Uterus (tissue), 2 donors: ENCODE measurements at regions not wholly inside any gene's neighbourhood (a gene's known extent, or its start where the extent isn't known, plus 50 kb on each side); places are given as distances from the start of the nearest gene placed in this dataset.

Experiments
- POLR2A ChIP-seq, 2 donors: fragments of 450-650 bp; IDR thresholded peaks; one replicate each; pipeline ENCODE4 v1.6.1; 2016; ENCODE audit warnings: antibody characterized with exemption in 2 of 2, mild to moderate bottlenecking in 1 of 2, moderate library complexity in 1 of 2
- TF ChIP-seq, protein P1 (sequence below), 4 experiments: fragments of 200-600 bp in 2 of 4; fragments of 450-650 bp in 2 of 4; sonication (generic) in 2 of 4; IDR thresholded peaks; one replicate each; pipeline ENCODE4 v1.5.1; 2016 to 2019; ENCODE audit warnings: antibody characterized with exemption in 4 of 4, mild to moderate bottlenecking in 2 of 4, moderate library complexity in 1 of 4

DNA sequence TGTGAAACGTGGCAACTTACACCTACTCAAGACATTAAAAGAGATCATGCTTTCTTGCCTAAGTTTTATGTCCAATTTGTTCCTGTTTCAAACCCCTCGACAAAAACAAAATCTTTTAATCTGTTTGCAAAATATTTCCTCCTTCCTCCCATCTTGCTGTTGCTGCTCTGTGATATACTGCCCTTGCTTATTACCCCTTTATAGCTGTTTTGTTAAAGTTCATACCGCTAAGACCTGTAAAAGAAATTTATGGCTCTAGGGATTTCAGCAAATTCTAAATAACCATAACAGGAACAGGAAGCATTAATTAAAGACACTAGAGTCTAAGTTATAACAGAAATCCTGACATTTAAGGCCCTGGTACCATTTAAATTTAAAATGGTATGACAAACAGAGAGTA, 1268.2 kb upstream of the PIK3C3 start:
- no peak for TF ChIP-seq POLR2A (IDR thresholded peaks at IDR 0.05)
- TF ChIP-seq, protein P1, sequence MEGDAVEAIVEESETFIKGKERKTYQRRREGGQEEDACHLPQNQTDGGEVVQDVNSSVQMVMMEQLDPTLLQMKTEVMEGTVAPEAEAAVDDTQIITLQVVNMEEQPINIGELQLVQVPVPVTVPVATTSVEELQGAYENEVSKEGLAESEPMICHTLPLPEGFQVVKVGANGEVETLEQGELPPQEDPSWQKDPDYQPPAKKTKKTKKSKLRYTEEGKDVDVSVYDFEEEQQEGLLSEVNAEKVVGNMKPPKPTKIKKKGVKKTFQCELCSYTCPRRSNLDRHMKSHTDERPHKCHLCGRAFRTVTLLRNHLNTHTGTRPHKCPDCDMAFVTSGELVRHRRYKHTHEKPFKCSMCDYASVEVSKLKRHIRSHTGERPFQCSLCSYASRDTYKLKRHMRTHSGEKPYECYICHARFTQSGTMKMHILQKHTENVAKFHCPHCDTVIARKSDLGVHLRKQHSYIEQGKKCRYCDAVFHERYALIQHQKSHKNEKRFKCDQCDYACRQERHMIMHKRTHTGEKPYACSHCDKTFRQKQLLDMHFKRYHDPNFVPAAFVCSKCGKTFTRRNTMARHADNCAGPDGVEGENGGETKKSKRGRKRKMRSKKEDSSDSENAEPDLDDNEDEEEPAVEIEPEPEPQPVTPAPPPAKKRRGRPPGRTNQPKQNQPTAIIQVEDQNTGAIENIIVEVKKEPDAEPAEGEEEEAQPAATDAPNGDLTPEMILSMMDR (IDR thresholded peaks at IDR 0.05): no peak
